Activated CD4-positive, CD25-positive, alpha-beta regulatory T cell treated with anti-CD3 and anti-CD28 coated beads, Interleukin-2, amount 50 U/mL, for 16 hours (primary cell): ENCODE measurements at regions not wholly inside any gene's neighbourhood (a gene's known extent, or its start where the extent isn't known, plus 50 kb on each side); places are given as distances from the start of the nearest gene placed in this dataset.

Experiments
- DNase-seq: peaks from one replicate; pipeline ENCODE4 v3.0.0-alpha.2; 2020; ENCODE audit warnings: low read depth, low spot score

- DNase-seq, result no peak
Measured at GRCh38 chr13:34546344-34547250, 395.5 kb upstream of the NBEA start.

- DNase-seq, result no peak
Measured at GRCh38 chr13:34547929-34548328, 394.1 kb upstream of the NBEA start.

GRCh38 chr13:34553376-34553775 is 388.7 kb upstream of the NBEA start:
- DNase-seq, result no peak

GRCh38 chr13:34555988-34556387 is 386.1 kb upstream of the NBEA start:
- DNase-seq, result no peak

GRCh38 chr13:34561033-34561432 is 381.0 kb upstream of the NBEA start:
- no peak for DNase-seq

- no peak for DNase-seq
Measured at GRCh38 chr13:34567597-34567996, 374.5 kb upstream of the NBEA start.

GRCh38 chr13:34570698-34571353 is 371.2 kb upstream of the NBEA start:
- no peak for DNase-seq

- DNase-seq, result no peak
Measured at GRCh38 chr13:34571716-34572115, 370.4 kb upstream of the NBEA start.

GRCh38 chr13:34577051-34577450 is 365.0 kb upstream of the NBEA start:
- no peak for DNase-seq

- DNase-seq, result no peak
Measured at GRCh38 chr13:34578471-34578870, 363.6 kb upstream of the NBEA start.

- no peak for DNase-seq
Measured at GRCh38 chr13:34578917-34579316, 363.2 kb upstream of the NBEA start.

GRCh38 chr13:34583181-34583580 is 358.9 kb upstream of the NBEA start:
- DNase-seq, result no peak

GRCh38 chr13:34587576-34587975 is 354.5 kb upstream of the NBEA start:
- DNase-seq, result no peak

GRCh38 chr13:34588362-34588761 is 353.7 kb upstream of the NBEA start:
- DNase-seq, result no peak

- DNase-seq, result no peak
Measured at GRCh38 chr13:34589581-34589980, 352.5 kb upstream of the NBEA start.

GRCh38 chr13:34591129-34591528 is 350.9 kb upstream of the NBEA start:
- DNase-seq, result no peak

- no peak for DNase-seq
Measured at GRCh38 chr13:34591900-34592529, 350.1 kb upstream of the NBEA start.

GRCh38 chr13:34593658-34594057 is 348.4 kb upstream of the NBEA start:
- no peak for DNase-seq

GRCh38 chr13:34594507-34594906 is 347.6 kb upstream of the NBEA start:
- DNase-seq, result no peak

- no peak for DNase-seq
Measured at GRCh38 chr13:34608331-34608730, 333.7 kb upstream of the NBEA start.

- DNase-seq, result no peak
Measured at GRCh38 chr13:34611671-34612070, 330.4 kb upstream of the NBEA start.

- no peak for DNase-seq
Measured at GRCh38 chr13:34617473-34618083, 324.5 kb upstream of the NBEA start.
